HK-2 (cell line): ENCODE measurements at regions not wholly inside any gene's neighbourhood (a gene's known extent, or its start where the extent isn't known, plus 50 kb on each side); places are given as distances from the start of the nearest gene placed in this dataset.

Source experiments
- DNase-seq: peaks from one replicate; pipeline ENCODE4 v3.0.0-alpha.2; 2018; ENCODE audit not compliant: unreplicated experiment

GRCh38 chr10:128998101-128998805, 468.8 kb upstream of the MGMT start:
- DNase-seq: no peak

- no peak for DNase-seq
Measured at GRCh38 chr10:129004398-129004797, 462.6 kb upstream of the MGMT start.

GRCh38 chr10:129005080-129005479, 462.0 kb upstream of the MGMT start:
- no peak for DNase-seq

- DNase-seq: no peak
Measured at GRCh38 chr10:129005804-129006203, 461.2 kb upstream of the MGMT start.

GRCh38 chr10:129018511-129018910, 448.5 kb upstream of the MGMT start:
- DNase-seq: no peak

GRCh38 chr10:129020651-129021330, 446.2 kb upstream of the MGMT start:
- DNase-seq: no peak

- DNase-seq: no peak
Measured at GRCh38 chr10:129021594-129022304, 445.3 kb upstream of the MGMT start.

- no peak for DNase-seq
Measured at GRCh38 chr10:129023082-129023481, 444.0 kb upstream of the MGMT start.

- no peak for DNase-seq
Measured at GRCh38 chr10:129024046-129024445, 443.0 kb upstream of the MGMT start.

- DNase-seq: no peak
Measured at GRCh38 chr10:129025787-129026186, 441.3 kb upstream of the MGMT start.

GRCh38 chr10:129027906-129028305, 439.1 kb upstream of the MGMT start:
- no peak for DNase-seq

GRCh38 chr10:129028451-129028850, 438.6 kb upstream of the MGMT start:
- no peak for DNase-seq

- DNase-seq: no peak
Measured at GRCh38 chr10:129029051-129029450, 438.0 kb upstream of the MGMT start.

GRCh38 chr10:129029851-129030602, 437.0 kb upstream of the MGMT start:
- DNase-seq: no peak

- DNase-seq: no peak
Measured at GRCh38 chr10:129030603-129030895, 436.5 kb upstream of the MGMT start.

GRCh38 chr10:129030996-129031843, 435.8 kb upstream of the MGMT start:
- peak; percentile 57 for DNase-seq

GRCh38 chr10:129031844-129032150, 435.2 kb upstream of the MGMT start:
- DNase-seq: no peak

GRCh38 chr10:129032372-129033313, 434.4 kb upstream of the MGMT start:
- DNase-seq: no peak

- no peak for DNase-seq
Measured at GRCh38 chr10:129033340-129033739, 433.7 kb upstream of the MGMT start.

GRCh38 chr10:129033790-129034272, 433.2 kb upstream of the MGMT start:
- no peak for DNase-seq
